ENCODE measurements at regions not wholly inside any gene's neighbourhood (a gene's known extent, or its start where the extent isn't known, plus 50 kb on each side); places are given as distances from the start of the nearest gene placed in this dataset.
"Not testable (repeated sequence)": the region's sequence is repeated elsewhere in the genome, so short reads cannot be mapped to it uniquely, and the experiment has no call there.

DNA sequence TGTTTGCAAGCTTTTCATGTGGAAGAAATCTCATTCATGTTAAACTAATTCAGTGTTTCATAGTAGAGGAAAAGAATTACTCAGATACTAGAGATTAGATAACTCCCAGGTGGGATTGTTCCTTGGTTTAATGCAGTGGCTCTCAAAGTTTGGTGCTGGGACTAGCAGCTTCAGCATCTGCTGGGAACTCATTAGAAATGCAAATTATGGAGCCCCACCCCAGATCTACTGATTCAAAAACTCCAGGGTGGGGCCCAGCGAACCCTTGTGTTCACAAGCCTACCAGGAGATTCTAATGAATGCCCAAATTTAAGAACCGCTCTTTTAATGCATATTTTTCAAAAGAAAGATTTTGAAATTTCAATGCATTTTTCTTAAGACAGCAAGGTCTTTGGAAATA is 253.4 kb upstream of the CNTNAP4 start:
- DNase-seq, result no peak

DNA sequence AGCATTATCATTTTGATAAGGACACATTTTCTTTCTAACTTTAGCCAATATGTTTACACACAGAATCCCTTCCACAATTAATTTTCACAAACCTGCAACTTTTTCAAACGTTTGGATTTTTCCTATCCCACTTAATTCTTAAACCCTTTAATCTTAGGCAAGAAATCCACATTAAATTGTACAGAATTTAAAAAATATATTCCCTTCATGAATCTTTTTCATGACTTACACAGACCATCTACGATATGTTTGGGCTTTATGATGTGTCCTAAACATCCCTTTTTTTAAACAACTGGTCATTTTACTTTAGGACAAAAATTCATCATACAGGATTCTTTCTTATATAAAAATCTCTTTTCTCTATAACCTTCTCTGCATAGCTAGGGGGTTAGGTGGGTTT is 241.5 kb upstream of the CNTNAP4 start:
- DNase-seq, result no peak

DNA sequence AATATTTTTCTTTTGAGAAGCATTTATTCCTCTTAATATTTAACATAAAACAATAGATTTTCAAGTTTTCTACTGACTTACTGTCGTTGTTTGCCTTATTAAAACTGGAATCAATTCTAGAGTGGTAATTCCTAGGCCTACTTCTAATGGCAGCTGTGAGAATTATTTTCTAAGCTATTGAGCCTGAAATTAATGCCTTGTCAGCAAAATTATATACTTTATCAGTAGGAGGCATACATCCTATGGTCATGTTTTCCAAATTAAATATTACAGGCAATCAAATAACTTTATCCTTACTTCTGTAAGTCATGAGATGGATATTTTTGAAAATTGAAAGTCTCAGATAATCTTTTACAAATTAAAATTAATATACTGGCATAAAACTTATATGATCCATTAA is 239.1 kb upstream of the CNTNAP4 start:
- no peak for DNase-seq

GRCh38 chr16:76052725-76053124 is 224.5 kb upstream of the CNTNAP4 start:
- DNase-seq, result no peak

DNA sequence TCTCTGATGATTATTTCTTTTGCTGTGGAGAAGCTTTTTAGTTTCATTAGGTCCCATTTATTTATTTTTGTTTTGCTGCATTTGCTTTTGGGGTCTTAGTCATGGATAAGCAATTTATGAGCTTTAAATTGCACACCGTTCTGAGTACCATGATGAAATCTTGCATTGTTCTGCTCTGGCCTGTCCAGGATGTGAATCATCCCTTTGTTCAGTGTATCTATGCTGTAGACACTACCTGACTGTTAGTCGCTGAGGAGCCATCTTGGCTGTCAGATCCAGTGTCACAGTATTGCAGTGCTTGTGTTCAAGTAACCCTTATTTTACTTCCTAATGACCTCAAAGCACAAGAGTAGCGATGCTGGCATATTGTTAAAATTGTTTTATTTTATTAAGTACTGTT is 218.0 kb upstream of the CNTNAP4 start:
- DNase-seq, result no peak

- DNase-seq, result no peak
Observed at GRCh38 chr16:76059701-76060100, 217.5 kb upstream of the CNTNAP4 start.

- DNase-seq, result no peak
Observed at GRCh38 chr16:76071690-76072089, 205.5 kb upstream of the CNTNAP4 start.

DNA sequence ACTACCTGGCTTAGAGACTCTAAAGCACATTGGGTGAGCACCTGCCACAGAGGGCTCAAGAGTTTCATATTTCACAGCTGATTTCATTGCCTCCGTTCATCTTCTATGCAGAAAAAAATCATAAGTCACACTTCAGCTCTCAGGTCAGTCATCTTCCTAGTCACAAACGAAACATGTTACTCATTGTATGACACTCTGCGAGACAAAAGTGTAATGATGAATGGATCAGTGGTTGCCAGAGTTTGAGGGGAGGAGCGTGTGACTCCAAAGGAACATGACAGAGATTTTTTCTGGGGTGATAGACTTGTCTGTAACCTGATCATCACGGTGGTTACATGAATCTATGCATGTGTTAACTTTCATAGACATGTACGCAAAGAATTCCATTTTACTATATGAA is 195.2 kb upstream of the CNTNAP4 start:
- DNase-seq, result no peak

- no peak for DNase-seq
Observed at GRCh38 chr16:76106647-76107046, 170.6 kb upstream of the CNTNAP4 start.

DNA sequence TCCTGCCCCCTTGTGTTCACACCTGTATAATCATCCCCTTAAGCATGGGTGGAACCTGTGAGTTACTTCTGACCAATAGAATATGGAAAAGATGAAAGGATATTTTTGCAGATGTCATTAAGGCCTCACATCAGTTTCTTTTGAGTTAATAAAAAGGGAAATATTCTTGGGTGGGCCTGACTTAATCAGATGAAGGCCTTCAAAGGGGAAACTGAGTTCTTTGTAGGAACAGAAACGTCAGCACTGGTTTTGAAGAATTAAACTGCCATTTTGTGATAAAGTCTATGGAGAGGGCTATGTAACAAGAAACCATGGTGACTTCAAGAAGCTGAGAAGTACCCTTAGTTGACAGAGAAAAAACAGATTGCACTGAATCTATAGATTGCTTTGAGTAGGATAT is 168.7 kb upstream of the CNTNAP4 start:
- DNase-seq, result no peak

GRCh38 chr16:76114681-76115080 is 162.5 kb upstream of the CNTNAP4 start:
- no peak for DNase-seq

DNA sequence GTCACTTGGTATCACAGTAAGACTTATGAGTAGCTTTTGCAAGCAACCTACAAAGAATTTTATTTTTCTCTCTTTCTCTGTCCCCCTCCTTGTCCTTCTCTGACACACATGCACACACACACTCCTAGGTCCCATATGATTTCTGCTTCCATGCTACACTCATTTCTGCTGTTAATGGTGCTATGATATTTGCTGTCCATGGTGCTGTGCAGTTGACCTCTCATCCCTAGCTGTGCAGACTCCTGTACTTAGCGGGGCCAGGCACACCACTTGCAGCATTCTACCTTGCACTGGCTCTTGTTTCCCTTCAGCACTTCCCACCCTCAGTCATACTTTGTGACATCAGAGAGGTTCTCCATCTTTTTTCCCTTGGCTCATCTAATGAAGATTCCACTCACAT is 158.9 kb upstream of the CNTNAP4 start:
- DNase-seq, result no peak

GRCh38 chr16:76121636-76122035 is 155.6 kb upstream of the CNTNAP4 start:
- no peak for DNase-seq

DNA sequence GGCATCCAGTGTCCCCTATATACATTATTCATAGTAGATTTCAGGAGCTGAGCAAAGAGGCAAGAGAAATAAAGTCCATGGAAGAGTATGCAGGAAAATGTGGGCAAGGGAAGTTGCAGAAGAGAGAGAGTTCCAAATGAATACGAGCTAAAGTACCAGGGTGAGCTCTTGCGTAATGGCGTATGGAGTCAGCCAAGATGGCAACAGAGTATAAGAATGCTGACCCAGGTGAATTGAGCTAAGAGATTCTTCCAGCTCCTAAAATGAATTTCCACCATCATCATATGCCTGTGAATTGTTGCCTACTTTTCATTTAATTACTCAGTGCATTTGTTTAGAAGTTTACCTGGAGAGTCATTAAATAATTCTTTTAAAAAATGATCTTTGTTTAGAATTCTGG is 153.2 kb upstream of the CNTNAP4 start:
- DNase-seq, result no peak

DNA sequence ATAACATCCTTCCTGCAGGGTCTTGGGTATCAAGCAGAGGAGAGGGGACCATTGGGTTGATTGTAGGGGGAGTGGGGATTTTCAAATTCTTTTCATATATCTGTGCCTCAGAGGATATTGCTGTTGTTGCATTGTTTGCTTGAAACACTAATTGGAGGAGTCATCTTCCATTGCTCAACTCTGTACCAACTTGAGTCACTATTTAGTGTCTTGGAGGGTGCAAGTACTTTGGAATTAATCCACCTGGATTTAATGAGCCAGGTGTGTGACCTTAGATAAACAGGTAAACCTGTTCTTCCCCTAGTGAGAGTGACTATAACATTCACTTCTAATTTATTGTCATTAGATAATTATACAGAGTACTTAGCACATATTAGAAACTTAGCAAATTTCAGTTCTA is 151.3 kb upstream of the CNTNAP4 start:
- no peak for DNase-seq

GRCh38 chr16:76138056-76138455 is 139.1 kb upstream of the CNTNAP4 start:
- DNase-seq, result not testable (repeated sequence)

- DNase-seq, result no peak
Observed at GRCh38 chr16:76157629-76158028, 119.6 kb upstream of the CNTNAP4 start.

DNA sequence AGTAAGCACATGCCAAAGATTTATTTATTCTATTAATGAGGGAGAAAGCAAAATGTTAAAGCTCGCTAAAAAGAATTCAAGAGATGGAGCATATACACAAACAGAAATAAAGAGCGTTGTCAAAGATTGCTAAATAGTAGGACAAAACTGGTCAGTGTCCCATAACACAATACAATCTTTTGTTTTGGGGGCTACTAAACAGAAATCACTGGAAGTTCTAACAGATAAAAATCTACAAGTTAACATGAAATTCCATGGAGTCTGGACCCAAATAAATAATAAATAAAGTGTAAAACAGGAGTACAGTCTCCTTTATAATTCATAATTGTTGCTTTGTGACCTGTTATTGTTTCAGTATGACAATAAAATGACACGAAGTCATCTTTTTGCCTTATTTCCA is 115.2 kb upstream of the CNTNAP4 start:
- DNase-seq, result no peak

GRCh38 chr16:76164970-76165558 is 112.1 kb upstream of the CNTNAP4 start:
- DNase-seq, result no peak

GRCh38 chr16:76175718-76176117 is 101.5 kb upstream of the CNTNAP4 start:
- DNase-seq, result no peak

- no peak for DNase-seq
Observed at GRCh38 chr16:76176153-76176552, 101.0 kb upstream of the CNTNAP4 start.

- DNase-seq, result no peak
Observed at GRCh38 chr16:76176616-76177015, 100.6 kb upstream of the CNTNAP4 start.

GRCh38 chr16:76182041-76182635 is 95.1 kb upstream of the CNTNAP4 start:
- no peak for DNase-seq

- no peak for DNase-seq
Observed at GRCh38 chr16:76183647-76184046, 93.6 kb upstream of the CNTNAP4 start.

DNA sequence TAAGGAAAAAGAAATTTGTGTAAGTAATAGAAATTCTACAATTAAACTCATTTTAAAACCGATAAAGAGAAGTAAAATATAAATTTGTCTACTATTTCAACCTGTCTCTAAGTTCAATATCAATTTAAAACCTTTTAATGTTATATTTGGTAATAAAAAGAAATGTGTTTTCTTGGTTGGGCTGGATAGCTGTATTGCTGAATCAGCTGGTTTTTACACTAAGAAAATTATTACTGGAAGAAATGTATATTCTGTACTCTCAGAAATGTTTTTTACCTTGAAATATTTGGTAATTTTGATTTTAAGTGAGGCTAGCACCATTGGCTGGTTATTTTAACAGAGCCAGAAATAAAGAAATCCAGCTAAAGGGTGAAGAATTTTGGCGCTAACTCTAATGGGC is 87.1 kb upstream of the CNTNAP4 start:
- no peak for DNase-seq

All from hematopoietic multipotent progenitor cell treated with erythropoietin and hydrocortisone succinate and interleukin-3 and kit ligand, for 8 days (in vitro differentiated cells).